GM18498 (cell line): ENCODE measurements at regions not wholly inside any gene's neighbourhood (a gene's known extent, or its start where the extent isn't known, plus 50 kb on each side); places are given as distances from the start of the nearest gene placed in this dataset.

ENCODE experiments used
- ATAC-seq: cut with Tn5 transposase; IDR thresholded peaks from one replicate; pipeline ENCODE4 v1.9.1; 2021; ENCODE audit warnings: mild to moderate bottlenecking, moderate library complexity; ENCODE audit not compliant: unreplicated experiment

GRCh38 chr11:28657378-28658030 is 549.3 kb downstream of the METTL15 start:
- ATAC-seq, result no peak

- ATAC-seq, result no peak
Measured at GRCh38 chr11:28654191-28654590, 546.0 kb downstream of the METTL15 start.

DNA sequence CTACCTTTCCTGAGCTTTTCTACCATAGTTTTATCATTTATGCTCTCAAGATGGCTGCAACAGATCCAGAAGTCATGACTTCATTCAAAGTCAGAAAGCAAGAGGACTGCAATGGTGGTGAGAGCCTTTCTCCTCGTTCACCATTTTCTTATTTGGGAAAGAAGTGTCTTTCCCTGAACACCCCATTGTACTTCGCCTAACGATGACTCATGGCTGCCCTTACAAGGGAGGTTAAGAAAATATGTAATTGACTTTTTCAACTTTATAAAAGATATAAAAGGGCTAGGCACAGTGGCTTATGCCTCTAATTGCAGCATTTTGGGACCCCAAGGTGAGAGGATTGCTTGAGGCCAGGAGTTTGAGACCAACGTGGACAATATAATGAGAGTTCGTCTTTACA is 541.7 kb downstream of the METTL15 start:
- ATAC-seq, result no peak

GRCh38 chr11:28636566-28636965 is 528.4 kb downstream of the METTL15 start:
- ATAC-seq, result no peak

DNA sequence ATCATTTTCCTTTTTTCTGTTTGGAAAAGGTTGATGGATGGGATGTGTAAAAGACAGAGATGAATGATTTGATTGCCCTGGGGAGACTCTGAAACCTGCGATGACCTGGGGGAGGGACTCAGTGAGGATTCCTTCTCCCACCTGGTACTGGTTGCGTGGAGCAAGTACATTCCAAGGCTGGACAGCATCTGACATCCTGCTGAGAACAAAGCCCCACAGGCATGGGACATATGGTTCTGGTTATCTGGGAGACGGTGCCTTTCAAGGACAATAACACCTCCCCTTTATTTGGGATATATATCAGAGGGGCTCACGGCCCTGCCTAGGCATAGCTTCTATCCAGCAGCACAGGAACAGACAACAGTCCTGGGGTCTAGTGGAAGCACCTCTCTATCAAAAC is 527.8 kb downstream of the METTL15 start:
- no peak for ATAC-seq

GRCh38 chr11:28632338-28632737 is 524.1 kb downstream of the METTL15 start:
- no peak for ATAC-seq

GRCh38 chr11:28631148-28631547 is 523.0 kb downstream of the METTL15 start:
- ATAC-seq, result no peak

- ATAC-seq, result no peak
Measured at GRCh38 chr11:28629235-28629634, 521.0 kb downstream of the METTL15 start.

DNA sequence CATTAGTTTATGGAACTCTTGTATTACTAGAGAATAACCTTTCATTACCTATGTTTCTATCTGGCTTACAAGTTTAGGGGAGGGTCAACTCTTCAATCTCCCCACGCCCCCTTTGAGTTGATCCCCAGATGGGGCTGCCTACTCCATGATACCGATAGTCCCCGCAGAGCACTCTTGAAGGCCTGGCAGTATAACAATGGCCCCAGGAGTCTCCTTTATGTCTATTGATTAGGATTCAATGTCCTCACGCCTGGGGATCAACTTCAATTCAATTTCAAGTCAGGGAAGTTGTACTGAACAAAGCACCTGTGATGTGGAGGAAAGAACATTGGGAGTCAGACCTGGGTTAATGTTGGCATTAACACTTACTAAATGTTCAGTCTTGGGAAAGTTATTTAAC is 520.2 kb downstream of the METTL15 start:
- ATAC-seq, result no peak

DNA sequence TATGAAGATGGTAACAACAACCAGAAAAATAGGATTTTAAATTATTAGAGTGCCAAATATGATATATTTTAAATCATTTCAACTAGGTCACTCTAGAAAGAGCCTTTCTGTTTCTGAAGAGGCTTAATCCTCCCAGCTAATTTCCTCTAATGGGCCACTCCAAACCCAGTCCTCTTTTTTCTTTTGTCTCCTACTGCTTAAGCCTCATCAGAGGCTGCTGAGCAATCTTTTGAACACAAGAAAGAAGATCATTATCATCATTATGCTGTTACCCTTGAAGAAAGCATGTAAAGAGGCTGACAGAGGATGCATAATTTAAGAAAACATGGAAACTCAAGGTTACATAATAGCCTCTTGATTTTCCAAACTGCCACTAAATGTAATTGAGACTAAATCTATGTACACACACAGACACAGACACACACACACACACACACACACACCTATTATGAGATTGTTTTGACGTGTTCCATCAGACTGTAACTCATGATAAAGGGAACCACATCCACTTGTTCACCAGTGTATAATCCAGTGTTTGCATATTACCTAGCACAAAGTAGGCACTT is 519.6 kb downstream of the METTL15 start:
- no peak for ATAC-seq

DNA sequence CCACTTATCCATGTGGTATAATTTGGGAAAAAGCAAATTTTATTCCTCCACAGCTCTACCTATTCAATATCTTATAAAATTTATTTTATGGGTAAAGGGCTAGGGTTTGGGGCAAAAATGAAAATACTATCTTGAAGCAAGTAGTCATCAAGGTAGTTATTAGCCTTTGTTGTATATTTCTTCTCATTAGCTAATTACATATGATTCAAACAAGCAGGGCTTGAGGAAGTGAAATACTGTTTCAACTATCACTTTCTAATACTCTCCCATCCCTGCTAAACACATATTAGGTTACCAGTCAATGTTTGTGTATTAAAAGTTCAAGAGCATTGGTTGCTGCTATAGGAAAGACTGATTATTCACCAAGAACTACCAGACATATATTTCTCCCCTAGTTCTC is 517.3 kb downstream of the METTL15 start:
- ATAC-seq, result no peak

DNA sequence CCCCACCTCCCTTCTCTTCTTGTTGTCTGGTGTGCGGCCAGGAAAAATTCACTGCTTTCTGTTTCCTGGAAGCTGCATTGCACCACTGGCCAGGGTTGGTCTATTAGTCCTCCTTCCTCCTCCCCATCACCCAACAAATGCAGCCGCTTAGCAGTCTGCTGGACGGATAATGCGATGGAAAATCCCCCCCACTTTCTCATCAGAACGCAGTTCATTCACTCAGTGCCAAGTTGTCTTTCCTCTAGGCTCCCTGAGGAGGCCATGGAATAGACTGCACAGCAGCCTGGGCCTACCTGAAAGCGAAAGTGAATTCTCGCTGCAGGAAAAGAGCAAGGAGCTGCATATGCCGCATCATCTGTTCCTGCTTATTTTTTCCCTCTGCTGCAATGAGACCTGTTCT is 513.6 kb downstream of the METTL15 start:
- no peak for ATAC-seq

GRCh38 chr11:28619846-28620540 is 511.8 kb downstream of the METTL15 start:
- no peak for ATAC-seq

DNA sequence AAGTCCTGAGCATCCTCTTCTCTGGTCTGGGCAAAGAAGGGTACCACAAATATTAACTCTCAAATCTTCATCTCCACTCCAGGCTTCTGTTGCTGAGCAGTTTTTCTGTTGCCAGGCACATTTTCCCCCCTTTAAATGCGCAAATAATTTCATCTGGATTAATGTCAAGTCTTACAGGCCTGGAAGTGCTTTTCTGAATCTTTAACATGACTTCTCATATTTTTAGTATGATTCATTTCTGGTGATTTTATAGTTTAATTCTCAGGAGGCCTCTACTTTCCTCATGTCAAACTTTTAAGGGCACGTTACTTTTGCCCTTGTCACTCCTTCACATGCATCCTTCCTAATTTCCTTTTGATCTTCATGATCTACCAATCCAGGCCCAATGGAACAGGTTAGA is 510.2 kb downstream of the METTL15 start:
- ATAC-seq, result no peak

DNA sequence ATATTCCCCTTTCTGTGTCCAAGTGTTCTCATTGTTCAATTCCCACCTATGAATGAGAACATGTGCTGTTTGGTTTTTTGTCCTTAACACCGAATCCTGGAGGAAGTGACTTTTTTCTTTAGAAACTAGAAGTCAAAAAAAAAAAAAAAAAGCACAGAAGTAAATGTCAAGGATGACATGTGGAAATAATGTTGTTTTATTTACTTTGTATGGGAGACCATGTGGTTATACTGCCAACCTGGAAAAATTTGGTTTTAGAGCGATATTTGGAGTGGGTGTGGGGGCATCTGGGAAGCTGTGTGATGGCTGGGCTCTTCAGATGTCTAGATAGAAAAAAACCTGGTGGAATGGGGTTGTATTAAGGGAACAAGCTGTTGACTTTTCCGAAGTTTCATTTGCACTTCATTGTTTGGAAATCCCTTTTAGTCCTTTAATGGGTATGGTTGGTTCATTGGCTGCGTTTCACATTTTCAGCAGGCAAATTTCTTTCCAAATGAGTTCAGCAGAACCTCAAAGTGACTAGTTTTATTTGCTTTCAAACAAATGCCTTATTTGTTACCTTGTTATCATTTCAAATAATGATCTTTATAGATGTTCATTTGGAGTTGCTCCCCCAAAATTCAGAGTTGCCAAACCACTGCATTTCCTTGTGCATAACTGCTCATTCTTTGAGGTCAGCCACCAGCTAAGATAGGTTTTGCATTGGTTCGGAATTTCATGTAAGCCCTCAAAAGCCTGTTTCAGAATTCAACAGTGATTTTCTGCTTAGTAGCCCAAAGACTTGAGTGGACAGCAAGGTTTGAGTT is 508.2 kb downstream of the METTL15 start:
- no peak for ATAC-seq

GRCh38 chr11:28615542-28615941 is 507.4 kb downstream of the METTL15 start:
- ATAC-seq, result no peak

DNA sequence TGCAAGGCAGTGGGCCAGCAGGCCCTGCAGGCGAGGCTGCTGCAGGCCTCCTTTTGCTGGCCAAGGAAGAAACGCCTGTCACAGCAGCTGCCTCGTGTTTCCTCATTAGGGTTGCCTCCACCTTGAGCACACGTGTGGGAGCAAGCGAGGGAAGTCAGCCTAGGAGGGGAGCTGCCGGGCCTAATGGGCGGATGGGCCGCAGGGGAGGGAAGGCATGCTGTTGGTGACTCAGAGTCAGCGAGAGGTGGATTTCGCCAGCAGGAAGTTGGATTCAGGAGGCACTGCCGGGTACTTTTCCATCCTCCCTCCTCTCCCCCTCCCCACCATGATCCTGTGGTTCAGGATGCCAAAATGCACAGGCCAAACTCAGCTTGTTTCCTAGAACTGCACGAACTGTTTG is 498.7 kb downstream of the METTL15 start:
- ATAC-seq, result no peak

DNA sequence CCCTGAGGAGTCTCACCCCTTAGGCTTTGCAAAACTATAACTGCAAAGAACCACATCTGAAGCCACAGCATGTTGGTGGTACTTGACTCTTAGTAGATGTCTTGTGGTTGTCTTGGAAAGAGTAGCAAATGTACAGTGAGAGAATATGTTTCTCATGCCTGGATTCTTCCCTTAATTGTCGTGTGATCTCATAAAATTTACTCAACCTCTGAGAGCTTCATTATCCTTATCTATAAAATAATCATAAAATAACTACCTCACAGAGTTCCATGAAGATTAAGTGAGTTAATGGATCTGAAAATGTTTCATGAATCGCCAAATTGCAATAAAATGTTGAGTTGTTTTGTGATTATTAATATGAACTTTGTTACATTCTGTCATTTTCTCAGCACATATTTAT is 491.5 kb downstream of the METTL15 start:
- no peak for ATAC-seq

- ATAC-seq, result no peak
Measured at GRCh38 chr11:28598531-28598930, 490.3 kb downstream of the METTL15 start.

- no peak for ATAC-seq
Measured at GRCh38 chr11:28596816-28597215, 488.6 kb downstream of the METTL15 start.

DNA sequence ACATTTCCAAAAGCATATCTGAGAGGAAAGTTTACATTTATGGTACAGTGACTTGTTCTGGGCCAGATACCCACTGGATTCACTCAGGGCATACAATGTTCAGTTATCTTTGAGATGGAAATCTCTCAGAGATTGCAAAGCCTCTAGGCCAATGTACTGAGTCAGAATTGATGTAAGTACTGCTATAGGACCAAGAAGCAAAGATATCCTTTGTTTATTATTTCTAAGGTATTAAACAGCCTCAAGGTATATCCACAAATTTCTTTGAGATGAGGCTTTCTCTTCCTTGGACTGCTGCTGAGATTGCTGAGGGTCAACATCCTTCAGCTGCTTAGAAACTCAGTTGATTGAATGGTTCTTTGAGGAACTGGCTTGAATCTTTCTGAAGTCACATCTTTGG is 484.0 kb downstream of the METTL15 start:
- no peak for ATAC-seq

GRCh38 chr11:28584992-28585391 is 476.8 kb downstream of the METTL15 start:
- no peak for ATAC-seq
